ENCODE measurements at regions not wholly inside any gene's neighbourhood (a gene's known extent, or its start where the extent isn't known, plus 50 kb on each side); places are given as distances from the start of the nearest gene placed in this dataset.

DNA sequence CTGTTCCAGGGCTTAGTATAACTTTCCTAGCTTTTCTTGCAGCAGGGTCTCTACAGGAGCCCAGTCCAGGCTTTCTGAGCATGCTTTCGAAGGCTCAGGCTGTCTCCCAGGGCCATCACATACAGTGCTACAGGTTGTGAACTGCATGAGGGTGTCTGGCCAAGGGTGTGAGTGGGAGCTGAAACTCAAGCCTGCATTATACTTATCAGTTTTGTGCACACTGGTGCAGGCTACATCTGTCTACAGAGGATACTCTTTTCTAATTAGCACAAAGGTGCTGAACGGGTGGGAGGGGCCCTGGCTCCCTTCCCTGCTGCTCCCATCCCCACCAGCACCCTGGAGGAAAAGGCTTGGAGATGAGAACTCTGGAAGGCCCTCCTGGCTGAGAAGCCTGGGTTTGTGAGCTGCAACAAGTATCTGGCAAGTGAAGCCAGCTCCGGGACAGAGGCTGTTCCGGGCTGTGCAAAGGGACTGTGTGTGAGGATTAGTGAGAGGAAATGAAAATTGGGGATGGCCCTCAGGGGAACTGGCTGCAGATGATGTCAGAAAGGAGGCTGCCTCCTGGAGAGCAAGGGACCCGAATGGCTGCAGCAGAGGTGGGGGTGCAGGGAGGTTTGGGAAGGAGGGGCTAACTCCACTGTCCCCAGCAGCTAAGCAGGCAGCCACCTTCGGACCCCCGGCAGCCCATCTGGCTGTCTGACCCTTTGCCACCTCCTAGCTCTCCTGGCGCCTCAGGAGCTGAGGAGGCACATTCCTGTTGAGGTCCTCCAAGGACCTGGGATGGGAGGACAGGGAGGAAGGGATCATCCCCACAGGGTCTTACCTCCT lies 68.5 kb downstream of the EFNB1 start:
- ATAC-seq (replicated peaks) = no peak
- no peak overlapping the region for H3K4me3 Mint-ChIP-seq
- H3K36me3 Mint-ChIP-seq (ENCODE audit: low read depth) = no peaks in the 10 kb centered on the region
- no peaks in the 10 kb centered on the region for H3K9me3 Mint-ChIP-seq
- no peak overlapping the region for H3K27ac Mint-ChIP-seq
- no peaks in the 10 kb centered on the region for H3K4me1 Mint-ChIP-seq
- H3K27me3 Mint-ChIP-seq = no peaks in the 10 kb centered on the region

DNA sequence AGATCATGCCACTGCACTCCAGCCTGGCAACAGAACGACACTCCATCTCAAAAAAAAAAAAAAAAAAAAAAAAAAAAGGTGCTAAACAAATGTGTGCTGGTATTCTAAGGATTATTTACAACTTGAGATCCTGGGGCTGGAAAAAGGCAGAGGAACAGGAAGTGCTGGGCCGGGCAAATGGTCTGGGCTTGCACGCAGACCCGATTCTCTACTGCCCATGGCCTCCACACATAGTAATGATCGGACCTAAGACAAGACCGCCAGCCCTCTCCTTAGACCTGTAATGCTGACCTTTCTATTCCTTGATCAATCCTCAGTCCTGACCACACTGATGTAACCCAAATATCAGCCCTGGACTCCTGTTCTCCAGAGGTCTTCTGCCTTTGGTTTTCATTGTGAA lies 67.8 kb downstream of the EFNB1 start:
- no peak for ATAC-seq (replicated peaks)
- H3K36me3 Mint-ChIP-seq (ENCODE audit: low read depth) = no peaks in the 10 kb centered on the region
- no peaks in the 10 kb centered on the region for H3K4me1 Mint-ChIP-seq
- H3K4me3 Mint-ChIP-seq = no peak overlapping the region
- no peaks in the 10 kb centered on the region for H3K27me3 Mint-ChIP-seq
- H3K27ac Mint-ChIP-seq = no peak overlapping the region
- H3K9me3 Mint-ChIP-seq = no peaks in the 10 kb centered on the region

DNA sequence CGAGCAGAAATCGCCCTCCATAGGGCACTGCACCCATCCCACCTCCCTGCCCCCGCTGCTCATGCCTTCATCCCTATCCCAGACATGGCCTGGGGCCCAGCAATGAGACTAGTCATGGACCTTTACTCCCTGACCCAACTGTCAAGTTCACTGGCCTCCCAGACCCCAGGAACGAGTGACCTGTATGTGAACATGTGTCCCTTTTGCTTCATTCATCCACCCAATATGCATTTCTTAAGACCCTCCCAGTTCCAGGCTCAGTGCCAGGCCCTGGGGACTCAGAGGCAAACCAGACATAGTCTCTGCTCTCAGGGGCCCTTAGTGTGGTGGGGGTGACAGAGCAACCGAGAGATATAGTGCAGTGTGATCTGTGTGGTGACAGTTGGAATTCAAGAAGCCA lies 67.0 kb downstream of the EFNB1 start:
- Mint-ChIP-seq H3K4me1 (no peaks in the 10 kb centered on the region), H3K4me3 (no peak overlapping the region), H3K36me3 (ENCODE audit: low read depth) (no peaks in the 10 kb centered on the region), H3K27ac (no peak overlapping the region), H3K9me3 (no peaks in the 10 kb centered on the region), H3K27me3 (no peaks in the 10 kb centered on the region)
- ATAC-seq (replicated peaks) = no peak

DNA sequence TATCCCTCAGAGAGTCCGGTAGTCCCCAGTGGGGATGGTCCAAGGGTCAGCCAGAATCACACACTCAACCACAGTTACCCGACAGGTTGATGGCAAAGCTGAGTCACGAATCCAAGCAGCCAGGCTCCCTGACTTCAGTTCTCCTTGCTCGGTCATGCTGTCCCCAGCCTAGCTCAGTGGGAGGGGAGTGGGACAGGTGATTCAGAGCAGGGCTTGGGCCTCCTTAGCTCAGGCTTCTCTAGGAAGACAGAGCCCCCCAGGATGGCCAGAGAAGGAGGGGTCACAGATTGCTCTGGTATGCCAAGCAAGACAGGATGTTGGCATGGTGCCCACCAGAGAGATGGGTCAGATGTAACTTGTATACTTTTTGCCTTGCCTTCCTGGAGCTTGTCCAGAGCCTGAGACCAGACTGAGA lies 66.5 kb downstream of the EFNB1 start:
- Mint-ChIP-seq H3K27ac (no peak overlapping the region), H3K4me1 (no peaks in the 10 kb centered on the region), H3K27me3 (no peaks in the 10 kb centered on the region), H3K9me3 (no peaks in the 10 kb centered on the region), H3K4me3 (no peak overlapping the region), H3K36me3 (ENCODE audit: low read depth) (no peaks in the 10 kb centered on the region)
- peak; percentile 38 for ATAC-seq (replicated peaks)

DNA sequence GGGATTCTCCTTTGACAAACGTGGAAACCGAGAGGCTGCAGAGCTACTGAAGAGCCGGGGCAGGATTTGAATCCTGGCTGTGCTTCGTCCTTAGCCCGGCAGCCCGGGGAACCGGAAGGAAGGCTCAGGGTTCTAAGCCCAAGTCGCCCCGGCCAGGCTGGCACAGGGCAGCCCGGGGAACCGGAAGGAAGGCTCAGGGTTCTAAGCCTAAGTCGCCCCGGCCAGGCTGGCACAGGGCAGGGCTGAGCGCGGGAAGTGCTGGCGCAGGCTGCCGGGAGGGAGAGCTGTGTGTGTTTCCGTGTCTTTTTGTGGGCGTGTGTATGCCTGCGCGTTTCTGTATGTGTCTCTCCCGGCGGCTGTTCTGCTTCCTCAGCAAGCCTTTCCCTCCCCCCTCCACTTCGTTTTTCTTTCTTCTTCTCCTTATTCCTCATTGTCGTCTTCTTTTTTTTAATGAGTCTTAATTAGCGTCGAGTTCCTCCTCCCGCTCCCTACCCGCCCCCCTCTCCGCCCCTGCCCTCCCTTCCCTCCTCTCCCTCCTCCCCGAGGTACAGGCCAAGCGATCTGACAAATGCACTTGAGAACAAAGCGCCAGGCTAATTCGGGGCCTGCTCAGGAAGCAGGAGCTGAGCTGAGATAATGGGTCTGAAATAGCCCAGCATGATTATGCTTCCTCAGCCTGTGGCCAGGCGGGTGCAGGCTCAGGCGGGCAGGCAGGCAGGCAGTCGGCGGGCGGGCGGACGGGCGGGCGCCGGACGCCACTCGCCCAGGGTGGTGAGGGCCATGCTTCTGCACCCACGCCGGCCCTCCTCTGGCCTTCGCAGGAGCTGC lies 65.9 kb downstream of the EFNB1 start:
- peak; percentile 65 for ATAC-seq (replicated peaks)
- H3K9me3 Mint-ChIP-seq = no peaks in the 10 kb centered on the region
- peak overlapping the region; percentile 33 for H3K4me3 Mint-ChIP-seq
- no peaks in the 10 kb centered on the region for H3K4me1 Mint-ChIP-seq
- no peaks in the 10 kb centered on the region for H3K36me3 Mint-ChIP-seq (ENCODE audit: low read depth)
- no peaks in the 10 kb centered on the region for H3K27me3 Mint-ChIP-seq
- H3K27ac Mint-ChIP-seq = no peak overlapping the region

DNA sequence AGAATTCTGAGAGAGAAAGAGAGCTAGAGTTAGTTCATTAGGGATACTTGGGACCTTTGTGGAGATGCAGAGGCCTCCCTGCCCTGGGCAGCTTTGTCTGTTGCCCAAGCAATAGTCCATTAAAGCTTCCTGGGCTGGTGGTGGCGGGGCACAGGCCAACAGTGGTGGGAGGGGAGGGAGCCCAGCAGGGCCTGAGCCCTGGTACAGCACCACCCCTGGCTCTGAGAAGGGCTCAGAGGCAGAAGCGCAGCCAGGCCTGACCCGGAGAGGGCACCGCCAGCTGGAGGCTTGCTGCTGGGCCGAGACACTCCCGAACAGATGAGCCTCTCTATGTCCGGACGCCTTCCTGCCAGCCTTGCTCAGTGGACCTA lies 65.3 kb downstream of the EFNB1 start:
- no peaks in the 10 kb centered on the region for H3K27me3 Mint-ChIP-seq
- H3K27ac Mint-ChIP-seq = no peak overlapping the region
- no peak for ATAC-seq (replicated peaks)
- no peaks in the 10 kb centered on the region for H3K36me3 Mint-ChIP-seq (ENCODE audit: low read depth)
- H3K4me1 Mint-ChIP-seq = no peaks in the 10 kb centered on the region
- H3K4me3 Mint-ChIP-seq = no peak overlapping the region
- H3K9me3 Mint-ChIP-seq = no peaks in the 10 kb centered on the region

DNA sequence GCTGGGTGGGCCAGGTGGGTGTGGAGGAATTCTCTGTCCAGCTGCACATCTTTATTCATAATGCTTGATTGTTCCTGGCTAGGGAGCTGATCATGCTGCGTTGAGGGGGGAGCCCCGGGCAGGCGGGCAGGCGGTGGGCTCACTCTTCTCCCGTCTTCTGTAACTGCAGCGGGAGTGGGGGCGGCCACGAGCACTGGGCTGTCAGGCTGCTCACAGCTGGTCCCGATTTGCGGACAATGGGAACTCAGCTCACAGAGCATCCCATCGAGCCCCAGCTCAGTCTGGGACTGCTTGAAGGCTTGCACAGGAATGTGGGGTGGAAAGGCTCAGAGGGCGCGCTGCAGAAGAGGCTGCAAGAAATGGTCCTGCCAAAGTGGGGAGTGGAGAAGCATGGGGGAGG lies 63.8 kb downstream of the EFNB1 start:
- Mint-ChIP-seq H3K9me3 (no peaks in the 10 kb centered on the region), H3K36me3 (ENCODE audit: low read depth) (no peaks in the 10 kb centered on the region), H3K4me1 (no peaks in the 10 kb centered on the region), H3K27ac (no peak overlapping the region), H3K4me3 (no peak overlapping the region), H3K27me3 (no peaks in the 10 kb centered on the region)
- no peak for ATAC-seq (replicated peaks)

DNA sequence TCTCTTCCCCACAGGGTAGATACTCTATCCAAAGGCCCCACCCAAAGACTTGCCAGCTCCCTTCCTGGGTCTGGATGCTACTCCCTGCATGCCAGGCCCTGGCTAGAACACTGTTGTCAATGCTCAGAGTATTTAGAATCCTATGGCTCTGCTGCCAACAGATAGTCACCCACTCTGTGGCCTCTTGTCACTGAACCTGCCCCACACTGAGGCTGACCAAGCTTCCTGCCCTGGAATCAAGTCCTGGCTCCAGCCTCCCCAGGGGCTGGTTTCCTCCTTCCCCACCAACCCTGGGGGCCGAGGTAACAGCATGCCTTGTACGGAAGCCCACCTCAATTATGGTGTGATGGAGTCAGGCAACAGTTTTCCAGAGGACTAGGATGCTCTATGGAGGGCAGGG lies 63.3 kb downstream of the EFNB1 start:
- Mint-ChIP-seq H3K27ac (no peak overlapping the region), H3K9me3 (no peaks in the 10 kb centered on the region), H3K4me3 (no peak overlapping the region), H3K36me3 (ENCODE audit: low read depth) (no peaks in the 10 kb centered on the region), H3K4me1 (no peaks in the 10 kb centered on the region), H3K27me3 (no peaks in the 10 kb centered on the region)
- no peak for ATAC-seq (replicated peaks)
